ENCODE measurements at regions not wholly inside any gene's neighbourhood (a gene's known extent, or its start where the extent isn't known, plus 50 kb on each side); places are given as distances from the start of the nearest gene placed in this dataset.
"Not testable (repeated sequence)": the region's sequence is repeated elsewhere in the genome, so short reads cannot be mapped to it uniquely, and the experiment has no call there.

- H3K4me1 ChIP-seq (ENCODE audit: low read depth, poor library complexity, severe bottlenecking), result no peaks in the 10 kb centered on the region
- H3K4me2 ChIP-seq, result no peak overlapping the region
- H4K20me1 ChIP-seq (ENCODE audit: insufficient read depth), result no peaks in the 10 kb centered on the region
- H3K9ac ChIP-seq, result no peak overlapping the region
- H3K27me3 ChIP-seq (ENCODE audit: insufficient read depth, low read depth), result no peaks in the 10 kb centered on the region
- H3K79me2 ChIP-seq (ENCODE audit: insufficient read depth, low read depth), result no peaks in the 10 kb centered on the region
- H3K36me3 ChIP-seq (ENCODE audit: insufficient read depth), result no peaks in the 10 kb centered on the region
- H3K27ac ChIP-seq, result no peak overlapping the region
- TF ChIP-seq CTCF (conservative IDR thresholded peaks at IDR 0.05; ENCODE audit: low read depth, low read length), result no peak
- no peak overlapping the region for H3K4me3 ChIP-seq (IDR thresholded peaks at IDR 0.05; ENCODE audit: insufficient read depth, low read depth, low read length)
- no peak overlapping the region for H2AFZ ChIP-seq (ENCODE audit: low read depth)
Measured at GRCh38 chr14:84929834-84930233, 600.1 kb upstream of the FLRT2 start.

DNA sequence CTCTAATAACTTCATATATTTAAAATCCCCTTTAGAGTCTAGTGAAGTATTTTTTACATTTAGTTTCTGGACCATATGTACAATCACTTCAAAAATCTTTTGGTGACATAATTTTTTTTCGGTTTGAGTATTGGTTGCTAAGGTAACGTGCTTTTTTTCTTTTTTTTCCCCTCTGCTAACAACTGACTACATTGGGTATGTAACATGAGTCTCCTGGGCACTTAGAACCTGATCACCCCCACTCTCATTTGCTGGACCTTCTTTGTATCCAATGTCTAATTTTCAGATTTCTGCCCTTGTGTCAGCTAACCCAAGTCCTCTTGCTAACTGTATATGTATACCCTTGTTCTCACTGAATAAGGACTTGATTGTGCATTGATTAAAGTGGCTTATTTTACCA is 592.9 kb upstream of the FLRT2 start:
- Histone ChIP-seq H3K79me2 (ENCODE audit: insufficient read depth, low read depth) (no peaks in the 10 kb centered on the region), H3K27me3 (ENCODE audit: insufficient read depth, low read depth) (no peaks in the 10 kb centered on the region), H4K20me1 (ENCODE audit: insufficient read depth) (no peaks in the 10 kb centered on the region), H3K36me3 (ENCODE audit: insufficient read depth) (no peaks in the 10 kb centered on the region), H3K27ac (no peak overlapping the region), H3K9ac (no peak overlapping the region), H2AFZ (ENCODE audit: low read depth) (no peak overlapping the region), H3K4me3 (IDR thresholded peaks at IDR 0.05; ENCODE audit: insufficient read depth, low read depth, low read length) (no peak overlapping the region), H3K4me2 (no peak overlapping the region), H3K4me1 (ENCODE audit: low read depth, poor library complexity, severe bottlenecking) (no peaks in the 10 kb centered on the region)
- TF ChIP-seq CTCF (conservative IDR thresholded peaks at IDR 0.05; ENCODE audit: low read depth, low read length), result no peak

DNA sequence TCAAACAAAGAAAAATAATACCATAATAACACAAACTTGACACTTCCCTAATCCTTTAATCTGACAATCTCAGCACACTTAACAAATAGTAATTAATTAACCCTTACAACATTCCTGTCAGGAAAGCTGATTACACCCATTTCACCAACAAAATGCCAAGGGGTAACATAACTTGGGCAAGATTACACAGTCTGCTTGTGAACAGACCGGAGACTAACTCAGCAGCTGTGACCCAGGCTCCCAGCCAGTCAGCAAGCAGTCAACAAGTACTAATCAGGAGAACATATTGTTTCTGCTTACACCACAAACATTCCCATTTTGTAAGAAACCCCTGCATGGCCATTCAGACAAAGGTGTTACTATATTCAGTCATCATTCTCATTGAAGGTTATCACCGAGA is 592.5 kb upstream of the FLRT2 start:
- Histone ChIP-seq H3K27me3 (ENCODE audit: insufficient read depth, low read depth) (no peaks in the 10 kb centered on the region), H4K20me1 (ENCODE audit: insufficient read depth) (no peaks in the 10 kb centered on the region), H3K27ac (no peak overlapping the region), H3K79me2 (ENCODE audit: insufficient read depth, low read depth) (no peaks in the 10 kb centered on the region), H3K4me3 (IDR thresholded peaks at IDR 0.05; ENCODE audit: insufficient read depth, low read depth, low read length) (no peak overlapping the region), H3K4me1 (ENCODE audit: low read depth, poor library complexity, severe bottlenecking) (no peaks in the 10 kb centered on the region), H3K36me3 (ENCODE audit: insufficient read depth) (no peaks in the 10 kb centered on the region), H3K4me2 (no peak overlapping the region), H3K9ac (no peak overlapping the region), H2AFZ (ENCODE audit: low read depth) (no peak overlapping the region)
- TF ChIP-seq CTCF (conservative IDR thresholded peaks at IDR 0.05; ENCODE audit: low read depth, low read length), result no peak

DNA sequence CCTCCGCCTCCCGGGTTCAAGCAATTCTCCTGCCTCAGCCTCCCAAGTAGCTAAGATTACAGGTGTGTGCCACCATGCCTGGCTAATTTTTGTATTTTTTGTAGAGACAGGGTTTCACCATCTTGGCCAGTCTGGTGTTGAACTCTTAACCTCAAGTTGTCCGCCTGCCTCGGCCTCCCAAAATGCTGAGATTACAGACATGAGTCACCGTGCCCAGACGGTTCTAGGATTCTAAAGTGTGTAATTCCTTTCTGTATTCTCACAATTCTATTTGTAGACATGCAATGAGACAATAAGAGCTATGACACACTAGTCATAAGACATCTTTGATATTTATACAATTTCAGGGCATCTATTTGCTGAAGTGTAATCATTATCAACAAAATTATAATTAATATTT is 585.0 kb upstream of the FLRT2 start:
- not testable (repeated sequence) for H3K4me2 ChIP-seq; H3K4me3 ChIP-seq (IDR thresholded peaks at IDR 0.05; ENCODE audit: insufficient read depth, low read depth, low read length); H3K79me2 ChIP-seq (ENCODE audit: insufficient read depth, low read depth); H3K27ac ChIP-seq; H2AFZ ChIP-seq (ENCODE audit: low read depth); H3K4me1 ChIP-seq (ENCODE audit: low read depth, poor library complexity, severe bottlenecking); H3K27me3 ChIP-seq (ENCODE audit: insufficient read depth, low read depth); H3K36me3 ChIP-seq (ENCODE audit: insufficient read depth); H4K20me1 ChIP-seq (ENCODE audit: insufficient read depth); H3K9ac ChIP-seq

DNA sequence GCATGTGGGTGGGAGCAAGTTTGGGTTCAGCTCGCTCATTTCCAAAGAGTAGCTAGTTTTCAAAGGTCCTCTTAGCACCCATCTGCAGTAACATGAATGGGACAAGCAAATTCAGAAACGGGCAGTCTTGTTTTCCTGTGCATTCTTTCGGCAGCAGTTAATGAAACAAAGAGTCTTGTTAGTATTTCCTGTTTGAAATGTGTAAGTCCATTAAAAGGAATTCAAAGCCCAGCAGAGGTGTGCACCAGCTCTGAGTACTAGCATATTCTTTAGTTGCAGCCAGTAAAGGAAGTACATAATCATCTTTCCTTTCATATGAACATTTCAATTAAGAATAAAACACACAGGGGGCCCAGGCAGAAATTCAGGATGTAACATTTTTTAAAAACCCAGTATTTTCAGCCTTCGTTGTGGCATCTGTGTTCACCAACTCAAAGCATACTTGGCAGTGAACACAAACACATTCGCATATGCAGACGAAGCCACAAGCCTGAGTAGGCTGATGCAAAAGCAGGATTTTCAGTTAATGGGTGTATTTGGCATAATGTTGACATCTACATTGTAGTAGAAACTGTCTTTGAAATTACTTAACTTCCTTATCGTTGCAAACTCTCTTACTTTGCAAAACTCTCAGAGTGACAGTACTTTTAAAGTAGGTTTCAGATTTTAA is 570.0 kb upstream of the FLRT2 start:
- H3K27me3 ChIP-seq (ENCODE audit: insufficient read depth, low read depth), result no peaks in the 10 kb centered on the region
- H3K27ac ChIP-seq, result no peak overlapping the region
- no peaks in the 10 kb centered on the region for H4K20me1 ChIP-seq (ENCODE audit: insufficient read depth)
- H2AFZ ChIP-seq (ENCODE audit: low read depth), result no peak overlapping the region
- H3K36me3 ChIP-seq (ENCODE audit: insufficient read depth), result no peaks in the 10 kb centered on the region
- no peak overlapping the region for H3K4me3 ChIP-seq (IDR thresholded peaks at IDR 0.05; ENCODE audit: insufficient read depth, low read depth, low read length)
- TF ChIP-seq CTCF (conservative IDR thresholded peaks at IDR 0.05; ENCODE audit: low read depth, low read length), result no peak
- no peak overlapping the region for H3K4me2 ChIP-seq
- H3K79me2 ChIP-seq (ENCODE audit: insufficient read depth, low read depth), result no peaks in the 10 kb centered on the region
- H3K9ac ChIP-seq, result no peak overlapping the region
- H3K4me1 ChIP-seq (ENCODE audit: low read depth, poor library complexity, severe bottlenecking), result no peaks in the 10 kb centered on the region
